Stimulated activated naive CD4-positive, alpha-beta T cell treated with Interleukin-2 at 50 U/mL for 16 hours (primary cell): ENCODE measurements at regions not wholly inside any gene's neighbourhood (a gene's known extent, or its start where the extent isn't known, plus 50 kb on each side); places are given as distances from the start of the nearest gene placed in this dataset.
"Not testable (repeated sequence)": the region's sequence is repeated elsewhere in the genome, so short reads cannot be mapped to it uniquely, and the experiment has no call there.

Experiments
- DNase-seq: peaks from one replicate; lab custom pipeline; 2025; lab: John Stamatoyannopoulos, UW

DNA sequence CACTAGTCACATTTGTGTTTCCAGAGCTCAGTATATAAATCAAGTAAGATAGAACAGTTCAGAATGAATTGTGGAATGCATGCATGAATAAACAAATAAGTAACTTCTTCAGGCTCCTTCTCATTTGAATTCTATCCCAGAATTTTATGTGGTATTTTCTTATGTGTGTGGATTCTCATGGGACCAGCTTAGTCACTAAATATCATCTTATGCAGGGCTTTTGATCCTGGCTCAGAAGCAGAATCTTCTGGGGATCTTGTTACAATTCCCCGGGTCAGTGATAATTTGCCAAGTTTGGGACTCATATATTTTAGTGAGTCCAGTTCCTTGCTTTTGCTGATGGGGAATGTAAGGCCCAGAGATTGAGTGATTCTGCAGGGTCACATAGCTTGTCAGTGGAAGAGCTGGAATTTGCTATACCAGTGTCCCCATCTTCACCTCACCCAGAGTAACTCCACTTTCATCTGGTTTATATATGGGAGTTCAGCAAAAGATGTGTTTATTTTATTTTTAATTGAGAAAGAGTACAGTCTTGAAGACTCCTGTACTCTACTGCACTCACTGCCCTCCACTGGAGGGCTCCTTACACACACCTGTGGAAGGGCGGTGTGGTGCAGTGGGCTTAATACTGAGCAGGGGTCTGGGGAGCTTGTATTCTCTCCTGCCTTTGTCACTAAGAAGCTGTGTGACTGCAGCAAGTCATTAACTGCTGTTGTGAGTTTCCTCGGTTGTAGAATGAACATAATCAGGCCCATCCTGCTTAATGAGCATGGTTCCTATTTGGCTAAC, 198.2 kb upstream of the CXorf66 start:
- no peak for DNase-seq

- no peak for DNase-seq
Measured at GRCh38 chrX:140157611-140158010, 192.3 kb upstream of the CXorf66 start.

DNA sequence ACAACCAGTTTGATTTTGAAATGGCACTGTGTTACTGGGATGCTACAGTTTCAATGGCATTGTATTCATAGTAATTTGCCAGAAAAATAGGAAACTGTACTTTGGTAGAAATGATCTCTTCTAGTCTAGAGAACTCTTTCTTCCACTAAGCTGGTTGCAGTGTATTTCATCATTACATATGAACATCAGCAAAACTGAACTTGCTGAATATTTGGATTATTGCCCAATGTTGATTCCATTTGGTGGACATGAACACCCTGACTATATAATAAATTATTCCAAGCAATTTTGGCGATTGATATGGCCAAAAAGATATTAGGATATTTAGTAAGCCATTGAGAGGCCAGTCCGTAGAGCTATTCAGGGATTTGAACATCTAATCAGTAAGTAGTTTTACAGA, 191.8 kb upstream of the CXorf66 start:
- no peak for DNase-seq

DNA sequence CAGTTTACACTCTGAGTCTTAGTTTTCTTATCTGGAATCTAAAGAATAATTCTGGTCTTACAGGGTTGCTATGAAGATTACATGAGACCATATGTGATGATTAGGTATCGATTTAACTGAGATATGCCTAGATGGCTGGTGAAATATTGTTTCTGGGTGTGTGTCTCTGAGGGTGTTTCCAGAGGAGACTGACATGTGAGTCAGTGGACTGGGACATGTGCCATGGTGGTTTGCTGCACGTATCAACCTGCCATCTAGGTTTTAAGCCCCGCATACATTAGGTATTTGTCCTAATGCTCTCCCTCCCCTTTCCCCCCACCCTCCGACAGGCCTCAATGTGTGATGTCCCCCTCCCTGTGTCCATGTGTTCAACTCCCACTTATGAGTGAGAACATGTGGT, 186.0 kb upstream of the CXorf66 start:
- no peak for DNase-seq

GRCh38 chrX:140149761-140150160, 184.4 kb upstream of the CXorf66 start:
- DNase-seq, result no peak

DNA sequence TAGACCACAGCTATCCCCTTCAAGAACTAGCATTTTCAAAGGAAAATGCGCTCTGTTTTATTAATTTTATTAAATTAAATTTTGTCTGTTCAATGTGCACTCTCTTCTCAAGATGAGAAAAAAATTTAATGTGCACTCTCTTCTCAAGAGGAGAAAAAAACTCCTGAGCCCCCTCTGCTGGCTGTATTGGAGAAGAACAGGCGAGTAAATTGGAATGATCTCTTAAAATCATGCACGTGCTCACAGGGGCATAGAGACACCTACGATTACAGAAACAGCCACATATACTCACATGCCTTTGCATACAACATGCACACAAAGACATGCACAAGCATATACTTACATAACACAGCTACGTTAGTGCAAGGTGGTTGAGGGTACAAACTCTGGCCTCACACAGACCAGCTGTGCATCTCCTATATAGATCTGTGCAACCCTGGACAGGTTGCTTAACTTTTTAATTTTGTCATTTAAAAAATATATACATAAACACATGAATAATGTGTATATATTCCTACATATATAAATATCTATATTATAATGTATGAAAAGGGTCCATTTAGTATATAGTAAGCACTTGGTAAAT, 176.2 kb upstream of the CXorf66 start:
- no peak for DNase-seq

DNA sequence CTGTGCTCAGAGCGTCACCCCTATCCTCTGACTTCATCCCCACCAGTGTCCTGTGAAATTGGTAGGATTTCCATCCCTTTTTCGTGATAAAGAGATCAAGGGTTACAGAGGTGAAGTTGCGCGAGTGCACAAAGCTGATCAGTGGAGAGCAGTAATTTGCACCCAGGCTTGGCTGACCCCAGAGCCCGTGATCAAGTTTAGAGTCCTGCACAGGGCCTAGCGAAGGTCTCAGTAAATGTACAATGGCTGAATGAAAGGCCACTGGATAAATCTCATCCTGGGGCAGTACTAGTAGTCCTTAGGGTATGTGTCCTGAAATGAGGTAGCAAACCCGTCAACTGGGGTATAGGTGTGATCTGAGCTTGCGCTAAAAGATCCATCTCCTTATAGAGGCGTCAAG, 173.2 kb upstream of the CXorf66 start:
- not testable (repeated sequence) for DNase-seq

DNA sequence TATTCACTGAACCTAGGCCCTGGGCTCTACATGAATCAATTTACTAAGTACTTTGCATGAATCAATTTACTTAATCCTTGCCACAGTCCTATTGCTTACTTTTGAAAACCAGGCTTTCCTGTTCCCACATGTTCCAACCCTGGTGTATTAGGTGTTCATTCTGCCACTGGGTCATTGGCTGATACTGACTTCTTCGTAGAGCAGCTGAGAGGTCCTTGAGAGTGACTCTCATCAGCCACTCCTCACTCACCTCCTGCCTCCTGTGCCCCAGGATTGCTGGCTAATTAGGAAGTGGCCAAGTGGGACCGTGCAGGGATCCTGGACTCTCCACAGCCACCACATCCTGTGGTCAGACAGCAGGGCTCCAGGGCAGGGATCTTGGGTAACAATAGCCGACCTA, 172.7 kb upstream of the CXorf66 start:
- DNase-seq, result not testable (repeated sequence)

DNA sequence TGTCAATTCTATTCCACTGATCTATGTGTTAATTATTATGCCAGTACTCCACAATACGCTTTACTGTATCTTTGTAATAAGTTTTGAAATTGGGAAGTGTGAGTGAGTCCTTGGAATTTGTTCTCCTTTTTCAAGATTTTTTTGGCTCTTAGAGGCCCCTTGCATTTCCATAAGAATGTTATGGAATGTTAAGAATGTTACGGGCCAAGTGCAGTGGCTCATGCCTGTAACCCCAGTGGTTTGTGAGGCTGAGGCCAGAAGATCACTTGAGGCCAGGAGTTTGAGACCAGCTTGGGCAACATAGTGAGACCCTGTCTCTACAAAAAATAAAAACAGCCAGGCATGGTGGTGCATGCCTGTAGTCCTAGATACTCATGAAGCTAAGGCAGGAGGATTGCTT, 167.6 kb upstream of the CXorf66 start:
- no peak for DNase-seq

- no peak for DNase-seq
Measured at GRCh38 chrX:140123446-140123845, 158.1 kb upstream of the CXorf66 start.

DNA sequence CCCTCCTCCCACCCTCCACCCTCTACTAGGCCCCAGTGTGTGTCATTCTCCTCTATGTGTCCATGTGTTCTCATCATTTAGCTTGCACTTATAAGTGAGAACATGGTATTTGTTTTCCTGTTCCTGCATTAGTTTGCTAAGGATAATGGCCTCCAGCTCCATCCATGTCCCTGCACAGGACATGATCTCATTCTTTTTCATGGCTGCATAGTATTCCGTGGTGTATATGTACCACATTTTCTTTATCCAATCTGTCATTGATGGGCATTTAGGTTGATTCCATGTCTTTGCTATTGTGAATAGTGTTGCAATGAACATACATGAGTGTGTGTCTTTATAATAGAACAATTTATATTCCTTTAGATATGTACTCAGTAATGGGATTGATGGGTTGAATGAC, 148.7 kb upstream of the CXorf66 start:
- DNase-seq, result not testable (repeated sequence)

- DNase-seq, result no peak
Measured at GRCh38 chrX:140110081-140110650, 144.8 kb upstream of the CXorf66 start.

DNA sequence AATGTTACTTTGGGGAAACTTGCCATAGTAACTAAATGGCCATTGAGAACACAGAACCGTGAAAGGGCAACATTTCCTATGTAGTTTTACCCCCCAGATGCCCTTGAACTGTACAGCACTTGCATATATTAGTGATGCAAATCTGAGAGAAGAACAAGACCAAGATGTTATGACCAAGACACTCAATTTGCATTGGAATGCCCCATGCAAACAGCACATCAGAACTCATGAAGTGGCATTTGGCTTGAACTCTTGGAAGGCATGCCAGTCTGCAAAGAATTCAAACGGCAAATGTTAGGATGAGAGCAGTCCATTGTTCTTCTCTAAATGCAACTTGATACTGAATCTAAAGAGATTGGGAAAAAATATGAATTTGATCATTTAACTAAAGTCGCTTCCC, 139.4 kb upstream of the CXorf66 start:
- DNase-seq, result no peak

- DNase-seq, result no peak
Measured at GRCh38 chrX:140099221-140099620, 133.9 kb upstream of the CXorf66 start.

DNA sequence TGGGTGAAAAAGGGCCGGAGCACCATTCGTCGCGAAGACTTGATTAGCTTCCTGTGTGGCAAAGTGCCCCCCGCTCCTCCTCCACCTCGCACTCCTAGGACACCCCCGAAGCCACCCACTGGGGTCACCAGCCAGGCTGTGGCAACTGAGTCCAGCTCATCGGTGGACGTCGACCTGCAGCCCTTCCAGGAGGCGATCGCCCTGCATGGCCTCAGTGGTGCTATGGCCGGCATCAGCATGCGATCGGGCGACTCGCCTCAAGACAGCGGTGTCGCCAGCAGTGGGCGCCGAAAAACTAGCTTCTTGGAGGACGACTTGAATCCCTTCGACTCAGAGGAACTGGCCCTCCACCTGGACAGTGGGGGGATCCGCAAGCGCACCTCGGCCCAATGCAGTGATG, 126.8 kb upstream of the CXorf66 start:
- no peak for DNase-seq

DNA sequence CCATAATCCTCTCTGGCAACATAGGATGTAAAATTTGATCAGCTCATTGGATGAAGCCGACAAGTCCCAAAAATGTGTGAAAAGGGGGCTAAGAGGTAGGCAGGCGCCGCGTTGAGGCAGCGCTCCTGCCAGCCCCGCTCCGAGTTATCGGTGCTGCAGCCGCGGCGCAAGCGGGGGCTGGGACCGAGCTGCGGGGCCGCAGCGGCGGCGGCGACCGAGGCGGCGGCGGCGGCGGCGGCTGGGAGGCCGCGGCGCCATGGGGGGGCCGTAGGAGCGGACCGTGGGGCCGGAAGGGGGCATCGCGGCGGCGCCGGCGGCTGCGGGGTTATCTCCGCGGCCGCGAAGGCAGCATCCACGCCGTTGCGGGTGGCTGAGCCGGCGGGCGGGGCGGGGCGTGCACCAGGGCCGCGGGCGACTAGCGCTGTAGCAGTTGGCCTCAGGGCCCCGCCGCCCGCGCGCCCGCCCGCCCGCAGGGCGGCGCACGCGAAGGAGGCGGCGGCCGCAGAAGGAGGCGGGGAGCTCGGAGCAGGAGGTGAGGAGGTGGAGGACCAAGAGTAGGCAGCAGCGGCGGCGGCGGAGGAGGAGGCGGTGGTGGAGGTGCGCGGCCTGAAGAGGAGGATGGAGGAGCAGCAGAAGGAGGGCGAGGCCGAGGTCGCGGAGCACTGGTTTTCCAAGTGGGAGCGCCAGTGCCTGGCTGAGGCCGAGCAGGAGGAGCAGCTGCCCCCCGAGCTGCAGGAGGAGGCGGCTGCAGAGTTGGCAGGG, 126.0 kb upstream of the CXorf66 start:
- DNase-seq, result no peak

DNA sequence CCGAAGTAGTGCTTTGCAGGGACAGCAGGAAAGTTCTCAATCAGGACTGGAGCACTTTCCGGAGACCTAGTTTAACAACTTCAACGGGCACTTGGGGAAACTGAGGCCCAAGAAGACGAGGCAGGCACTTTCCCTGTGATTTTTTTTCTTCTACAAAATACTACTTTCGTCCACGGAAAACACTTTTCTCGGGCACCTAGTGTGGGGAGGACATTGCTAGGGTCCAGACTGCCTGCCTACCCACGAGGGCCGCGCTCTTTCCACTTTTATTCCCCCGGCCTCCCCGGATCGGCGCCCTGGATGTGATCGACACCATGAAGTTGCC, 125.4 kb upstream of the CXorf66 start:
- DNase-seq, result no peak

GRCh38 chrX:140088438-140088837, 123.1 kb upstream of the CXorf66 start:
- no peak for DNase-seq

DNA sequence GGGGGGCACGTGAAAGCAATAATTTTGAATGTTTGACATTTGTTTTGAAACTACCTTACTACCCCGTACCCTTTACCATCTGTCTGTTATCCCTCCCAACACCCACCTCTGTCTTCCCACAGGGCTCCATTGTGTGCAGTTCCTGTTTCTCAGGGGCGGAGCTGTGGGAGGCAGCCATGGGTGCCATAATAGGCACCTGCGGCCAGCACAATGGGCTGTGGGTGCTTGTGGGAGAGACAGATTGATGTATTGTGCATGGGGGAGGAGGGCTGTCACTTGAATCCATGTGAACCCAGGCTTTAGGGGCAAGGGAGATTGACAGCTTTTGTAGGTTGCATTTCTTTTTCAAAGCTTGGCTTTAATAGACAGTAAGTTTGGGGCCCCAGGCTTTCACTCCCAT, 122.6 kb upstream of the CXorf66 start:
- no peak for DNase-seq

- no peak for DNase-seq
Measured at GRCh38 chrX:140086691-140087090, 121.4 kb upstream of the CXorf66 start.

- DNase-seq, result not testable (repeated sequence)
Measured at GRCh38 chrX:140074851-140075250, 109.5 kb upstream of the CXorf66 start.

- no peak for DNase-seq
Measured at GRCh38 chrX:140071037-140071436, 105.7 kb upstream of the CXorf66 start.
